Dermis blood vessel endothelial cell (primary cell): ENCODE measurements at regions not wholly inside any gene's neighbourhood (a gene's known extent, or its start where the extent isn't known, plus 50 kb on each side); places are given as distances from the start of the nearest gene placed in this dataset.
"Not testable (repeated sequence)": the region's sequence is repeated elsewhere in the genome, so short reads cannot be mapped to it uniquely, and the experiment has no call there.

Experiments used
- DNase-seq: peaks from one replicate; pipeline ENCODE4 v3.0.0; 2010

GRCh38 chr10:53326401-53327305 lies 554.1 kb upstream of the MBL2 start:
- DNase-seq = not testable (repeated sequence)

GRCh38 chr10:53325066-53325465 lies 552.5 kb upstream of the MBL2 start:
- no peak for DNase-seq

GRCh38 chr10:53315709-53316108 lies 543.1 kb upstream of the MBL2 start:
- no peak for DNase-seq

GRCh38 chr10:53314876-53315275 lies 542.3 kb upstream of the MBL2 start:
- DNase-seq = no peak

GRCh38 chr10:53298443-53298842 lies 525.9 kb upstream of the MBL2 start:
- DNase-seq = no peak

GRCh38 chr10:53284615-53285182 lies 512.1 kb upstream of the MBL2 start:
- no peak for DNase-seq

GRCh38 chr10:53276797-53277196 lies 504.2 kb upstream of the MBL2 start:
- no peak for DNase-seq

GRCh38 chr10:53269482-53269881 lies 496.9 kb upstream of the MBL2 start:
- DNase-seq = no peak

GRCh38 chr10:53260213-53260612 lies 487.6 kb upstream of the MBL2 start:
- no peak for DNase-seq

GRCh38 chr10:53256623-53257022 lies 484.0 kb upstream of the MBL2 start:
- no peak for DNase-seq

GRCh38 chr10:53255661-53256205 lies 483.1 kb upstream of the MBL2 start:
- DNase-seq = no peak

GRCh38 chr10:53253221-53253620 lies 480.6 kb upstream of the MBL2 start:
- no peak for DNase-seq

GRCh38 chr10:53239873-53240272 lies 467.3 kb upstream of the MBL2 start:
- no peak for DNase-seq

- DNase-seq = no peak
Observed at GRCh38 chr10:53236941-53237340, 464.4 kb upstream of the MBL2 start.

- no peak for DNase-seq
Observed at GRCh38 chr10:53233749-53234148, 461.2 kb upstream of the MBL2 start.

- no peak for DNase-seq
Observed at GRCh38 chr10:53230651-53231050, 458.1 kb upstream of the MBL2 start.

- no peak for DNase-seq
Observed at GRCh38 chr10:53223851-53224250, 451.3 kb upstream of the MBL2 start.

GRCh38 chr10:53222806-53223205 lies 450.2 kb upstream of the MBL2 start:
- DNase-seq = no peak

GRCh38 chr10:53209944-53210611 lies 437.5 kb upstream of the MBL2 start:
- no peak for DNase-seq

- DNase-seq = no peak
Observed at GRCh38 chr10:53183733-53184132, 411.1 kb upstream of the MBL2 start.

- DNase-seq = no peak
Observed at GRCh38 chr10:53177468-53177867, 404.9 kb upstream of the MBL2 start.

- no peak for DNase-seq
Observed at GRCh38 chr10:53166325-53166724, 393.7 kb upstream of the MBL2 start.

- DNase-seq = no peak
Observed at GRCh38 chr10:53162856-53163255, 390.3 kb upstream of the MBL2 start.

GRCh38 chr10:53161231-53161630 lies 388.6 kb upstream of the MBL2 start:
- no peak for DNase-seq
